K562 (cell line): ENCODE measurements at regions not wholly inside any gene's neighbourhood (a gene's known extent, or its start where the extent isn't known, plus 50 kb on each side); places are given as distances from the start of the nearest gene placed in this dataset.

Experiments used
- ATAC-seq: fragments of 200-7000 bp; cut with Tn5 transposase; 3 replicates; pipeline ENCODE4 v1.9.1; 2020; ENCODE audit warnings: moderate library complexity
- BruUV-seq: library from RNA; stranded (reverse); fragments of 400-500 nt; replicated peaks from 2 replicates; lab custom pipeline; 2021; lab: Mats Ljungman, UMichigan
- CTCF ChIA-PET: fragments of 300-600 bp; formaldehyde crosslinking; extraction: SDS; loops from one replicate; lab custom pipeline; 2021; ENCODE audit warnings: low intra/inter-chr PET ratio; lab: Yijun Ruan, JAX
- POLR2A ChIA-PET: fragments of 300-600, 350-650 bp; sonication (Branson Sonifier 250); formaldehyde crosslinking; extraction: SDS; loops from one replicate; lab custom pipeline; 2021; ENCODE audit warnings: antibody characterized with exemption, inconsistent platforms; lab: Yijun Ruan, JAX
- DNase-seq, 4 experiments: peaks; one replicate each; pipeline versions ENCODE4 v3.0.0 to v3.0.0-alpha.2; 2011 to 2018; ENCODE audit warnings: low spot score in 3 of 4, mixed read lengths in 3 of 4; ENCODE audit errors: extremely low read depth in 1 of 4
- FAIRE-seq: peaks from 2 replicates; lab custom pipeline; 2011; peaks lifted over from hg19 to GRCh38; lab: Jason Lieb, UNC
- H2AFZ ChIP-seq: 2 replicates; pipeline ENCODE4 v1.6.0; 2011; ENCODE audit warnings: low read depth, low read length, control low read depth, inconsistent platforms
- H3K27ac ChIP-seq: fragments of 200-600 bp; 3 replicates; pipeline ENCODE4 v1.8.0; 2011; ENCODE audit warnings: low read depth, mild to moderate bottlenecking, control low read depth, inconsistent platforms, low read length, moderate library complexity, mixed read lengths; ENCODE audit errors: extremely low read depth
- H3K27me3 ChIP-seq, 2 experiments: fragments of 300-600 bp in 1 of 2; 2 replicates in 1 of 2; 3 replicates in 1 of 2; pipeline versions ENCODE4 v1.6.0 to v1.8.0; 2011; ENCODE audit warnings: inconsistent platforms in 2 of 2, low read length in 2 of 2, mild to moderate bottlenecking in 1 of 2, mixed read lengths in 1 of 2, moderate library complexity in 1 of 2; ENCODE audit not compliant: control insufficient read depth in 2 of 2, insufficient read depth in 2 of 2
- H3K36me3 ChIP-seq: fragments of 300-600 bp; 3 replicates; pipeline ENCODE4 v1.8.0; 2011; ENCODE audit warnings: mild to moderate bottlenecking, low read length, inconsistent platforms; ENCODE audit not compliant: control insufficient read depth, insufficient read depth
- H3K4me1 ChIP-seq, 2 experiments: fragments of 200-600 bp in 1 of 2; replicated peaks in 1 of 2; 2 replicates in 1 of 2; 3 replicates in 1 of 2; pipeline versions ENCODE4 v1.5.1 to v1.8.0; 2011; ENCODE audit warnings: inconsistent platforms in 2 of 2, low read length in 2 of 2, mild to moderate bottlenecking in 1 of 2, mixed read lengths in 1 of 2, moderate library complexity in 1 of 2; ENCODE audit not compliant: control insufficient read depth in 2 of 2, insufficient read depth in 2 of 2
- H3K4me2 ChIP-seq: 2 replicates; pipeline ENCODE4 v1.6.1; 2011; ENCODE audit warnings: low read length, control low read depth, inconsistent platforms, mixed read lengths; ENCODE audit not compliant: insufficient read depth
- H3K4me3 ChIP-seq: fragments of 200-600 bp; sonication (generic), shearing (Covaris generic); 2 replicates; pipeline ENCODE4 v1.5.1; 2016; ENCODE audit warnings: control low read depth, inconsistent platforms
- H3K79me2 ChIP-seq: fragments of 200-600 bp; 3 replicates; pipeline ENCODE4 v1.8.0; 2011; ENCODE audit warnings: low read length, inconsistent platforms; ENCODE audit not compliant: control insufficient read depth, insufficient read depth
- H3K9ac ChIP-seq, 2 experiments: 2 replicates each; pipeline versions ENCODE4 v1.6.0 to v1.6.1; 2011; ENCODE audit warnings: low read depth in 2 of 2, low read length in 2 of 2, control low read depth in 1 of 2, inconsistent platforms in 1 of 2, mild to moderate bottlenecking in 1 of 2, mixed read lengths in 1 of 2; ENCODE audit not compliant: insufficient read depth in 1 of 2
- H3K9me1 ChIP-seq: one replicate; pipeline ENCODE4 v1.6.0; 2011; ENCODE audit warnings: inconsistent platforms, mild to moderate bottlenecking, low read length, moderate library complexity; ENCODE audit not compliant: control insufficient read depth, insufficient read depth
- H3K9me3 ChIP-seq: replicated peaks from 2 replicates; pipeline ENCODE4 v1.5.1; 2011; ENCODE audit warnings: low read depth, low read length, inconsistent platforms; ENCODE audit not compliant: control insufficient read depth, insufficient read depth
- H4K20me1 ChIP-seq: replicated peaks from 2 replicates; pipeline ENCODE4 v1.6.1; 2011; ENCODE audit warnings: low read length, inconsistent platforms, mixed read lengths; ENCODE audit not compliant: control insufficient read depth, insufficient read depth
- CBFB ChIP-seq: sonication (generic); formaldehyde crosslinking; IDR thresholded peaks from 2 replicates; pipeline ENCODE4 v1.4.0; 2020; ENCODE audit warnings: mild to moderate bottlenecking, missing genetic modification reagents
- MCM7 ChIP-seq, 2 experiments: fragments of 450-650 bp; IDR thresholded peaks; 2 replicates each; pipeline ENCODE4 v1.6.1; 2016 to 2018
- NFXL1 ChIP-seq: fragments of 450-650 bp; formaldehyde crosslinking; IDR thresholded peaks from 2 replicates; pipeline ENCODE4 v1.4.0; 2021; ENCODE audit warnings: mild to moderate bottlenecking
- NR2C1 ChIP-seq, 2 experiments: fragments of 450-650 bp; IDR thresholded peaks; 2 replicates each; pipeline ENCODE4 v1.6.1; 2017; ENCODE audit warnings: mild to moderate bottlenecking in 2 of 2, antibody characterized with exemption in 1 of 2, inconsistent platforms in 1 of 2, missing compliant biosample characterization in 1 of 2, missing genetic modification characterization in 1 of 2
- POLR2G ChIP-seq: fragments of 200-400 bp; formaldehyde crosslinking; IDR thresholded peaks from 2 replicates; pipeline ENCODE4 v1.6.1; 2017; ENCODE audit warnings: low read depth, mild to moderate bottlenecking, antibody characterized with exemption, low read length, moderate library complexity
- USF2 ChIP-seq: sonication (generic); formaldehyde crosslinking; IDR thresholded peaks from 2 replicates; pipeline ENCODE4 v1.5.0; 2020; ENCODE audit warnings: missing genetic modification reagents
- ZC3H11A ChIP-seq: IDR thresholded peaks from 2 replicates; pipeline ENCODE4 v1.6.1; 2012; ENCODE audit warnings: low read depth, low read length, improper control_type of control experiment
- WGBS: fragments of 100-300 bp; shearing (Covaris generic); methylation state at CpG from one replicate; pipeline ENCODE4 v1.1.6; 2016; ENCODE audit warnings: low coverage, mixed read lengths; ENCODE audit not compliant: insufficient coverage; ENCODE audit errors: missing lambda C conversion rate; 5-methylcytosine and 5-hydroxymethylcytosine counted together
- in situ Hi-C: fragments of 300-500 bp; cut with MboI; formaldehyde crosslinking; loops from 4 replicates; pipeline ENCODE4 v1.15.0; 2018; ENCODE audit warnings: inconsistent platforms, mixed read lengths
- intact Hi-C: fragments of 100-400 bp; cut with micrococcal nuclease; formaldehyde crosslinking; loops from 2 replicates; pipeline ENCODE4 v1.14.2; 2022

DNA sequence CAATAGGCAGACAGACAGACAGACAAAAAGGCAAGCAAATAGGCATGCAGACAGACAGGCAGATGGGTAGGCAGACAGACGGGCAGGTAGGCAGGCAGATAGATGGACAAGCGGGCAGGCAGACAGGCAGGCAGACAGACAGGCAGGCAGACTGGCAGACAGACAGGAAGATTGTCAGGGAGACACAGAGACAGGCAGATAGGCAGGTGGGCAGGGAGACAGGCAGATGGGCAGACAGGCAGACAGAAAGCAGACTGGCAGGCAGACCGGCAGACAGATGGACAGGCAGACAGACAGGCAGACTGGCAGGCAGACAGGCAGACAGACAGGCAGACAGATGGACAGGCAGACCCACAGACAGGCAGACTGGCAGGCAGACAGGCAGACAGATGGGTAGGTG is 70.3 kb upstream of the MYL10 start:
- POLR2A ChIA-PET = no interaction called here

DNA sequence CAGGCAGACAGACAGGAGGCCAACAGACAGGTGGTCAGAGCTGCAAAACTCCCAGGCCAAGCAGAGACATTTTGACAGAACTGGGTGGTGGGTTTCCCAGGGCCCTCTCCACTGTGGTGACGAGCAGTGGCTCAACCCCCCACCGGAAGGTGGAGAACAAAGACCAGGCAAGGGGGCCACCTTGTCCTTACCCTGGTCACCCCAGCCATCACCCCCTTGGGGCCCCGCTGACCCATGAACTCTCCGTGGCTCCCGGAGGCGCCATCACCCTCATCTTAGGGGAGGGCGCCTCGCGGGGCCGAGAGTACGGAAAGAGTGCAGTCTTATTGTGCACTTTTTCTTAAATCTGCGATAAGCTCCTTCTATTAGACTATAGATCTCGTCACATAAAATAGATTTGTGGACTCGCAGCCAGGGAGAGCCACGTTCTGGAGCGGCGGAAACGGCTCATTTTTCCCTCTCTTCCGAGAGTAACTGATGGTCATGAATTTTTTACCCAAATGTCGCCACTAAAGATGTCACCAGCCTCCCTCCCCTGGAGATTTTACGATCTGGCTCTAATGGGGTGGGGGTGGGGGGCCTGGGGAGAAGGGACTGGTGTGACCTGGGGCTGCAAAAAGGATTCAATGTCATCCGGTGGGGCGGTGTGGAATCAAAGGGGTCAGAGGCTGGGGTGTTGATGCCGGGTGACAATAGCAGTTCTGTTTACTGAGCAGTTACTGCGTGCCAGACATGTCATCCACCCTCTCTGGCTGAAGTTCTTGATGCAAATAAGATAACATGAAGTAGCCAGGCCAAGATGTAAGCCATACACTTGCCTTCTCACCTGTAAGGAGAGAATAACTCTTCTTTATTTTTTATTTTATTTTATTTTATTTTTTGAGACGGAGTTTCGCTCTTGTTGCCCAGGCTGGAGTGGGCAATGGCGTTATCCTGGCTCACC is 71.1 kb upstream of the MYL10 start:
- no peaks in the 10 kb centered on the region for H3K9me1 ChIP-seq
- H3K4me3 ChIP-seq = no peak overlapping the region
- intact Hi-C loops = loop anchor here (5.0 kb wide), 1 partner anchor 117 kb away; the partner anchor contains the start of gene CUX1
- no peak overlapping the region for H3K4me2 ChIP-seq
- FAIRE-seq = no peak
- no TSS peak for BruUV-seq
- H4K20me1 ChIP-seq = peaks cover 13% of the 10 kb centered on the region
- no peak overlapping the region for H2AFZ ChIP-seq
- CTCF ChIA-PET = interaction anchor here (0.6 kb wide), 1 partner anchor 34 kb away, joined by 3 read pairs; no protein-coding TSS in a partner anchor
- peak; percentile 32; the same call in 2 of the 3 replicates for ATAC-seq
- WGBS = 14% methylated on average over 27 of the region's 28 CpGs
- H3K27ac ChIP-seq = no peak overlapping the region
- H3K9me3 ChIP-seq = no peaks in the 10 kb centered on the region
- no peak for DNase-seq
- TF ChIP-seq USF2 (CRISPR knock-in tag) (no peak), NR2C1 (IDR thresholded peaks at IDR 0.05) (no peak), NR2C1 (tag; IDR thresholded peaks at IDR 0.05) (peak; percentile 36; the same call in 1 of the 2 replicates)
- POLR2A ChIA-PET = interaction anchor here (0.7 kb wide), 1 partner anchor 236 kb away, joined by 3 read pairs; no protein-coding TSS in a partner anchor
- in situ Hi-C loops = loop anchor here (10.0 kb wide), 1 partner anchor 535 kb away; no protein-coding TSS in a partner anchor
- H3K36me3 ChIP-seq = no peaks in the 10 kb centered on the region
- H3K4me1 ChIP-seq = peaks cover 0 to 7% of the 10 kb centered on the region in 2 experiments; a peak in 2 of 5 replicates
- H3K27me3 ChIP-seq = peaks cover 28 to 56% of the 10 kb centered on the region in 2 experiments
- no peaks in the 10 kb centered on the region for H3K79me2 ChIP-seq
- no peak overlapping the region; a peak in 1 of 4 replicates for H3K9ac ChIP-seq

More for the DNA sequence above, 70.3 kb upstream of the MYL10 start:
- WGBS = 2% methylated on average over 3 of the region's 3 CpGs
- ATAC-seq = no peak
- TF ChIP-seq POLR2G (no peak), CBFB (peak; percentile 36; the same call in 1 of the 2 replicates), ZC3H11A (no peak), MCM7 (IDR thresholded peaks at IDR 0.05) (0 out of 4 replicates have a peak, but pooled peaks of 1 of the 2 experiments have one; percentile 5), NFXL1 (CRISPR knock-in tag) (no peak)
- H3K9me1 ChIP-seq = no peaks in the 10 kb centered on the region
- H3K4me2 ChIP-seq = no peak overlapping the region
- peaks cover 13% of the 10 kb centered on the region for H4K20me1 ChIP-seq
- CTCF ChIA-PET = no interaction called here
- H3K79me2 ChIP-seq = no peaks in the 10 kb centered on the region
- no peak overlapping the region for H3K27ac ChIP-seq
- no peak overlapping the region for H3K4me3 ChIP-seq
- DNase-seq = no peak
- in situ Hi-C loops = loop anchor here (10.0 kb wide), 1 partner anchor 535 kb away; no protein-coding TSS in a partner anchor
- no peak for FAIRE-seq
- no peaks in the 10 kb centered on the region for H3K36me3 ChIP-seq
- no peak overlapping the region for H2AFZ ChIP-seq
- intact Hi-C loops = no loop called here
- no TSS peak for BruUV-seq
- peak overlapping the region in 1 of 2 experiments; percentile 76; a peak in 2 of 4 replicates for H3K9ac ChIP-seq
- no peaks in the 10 kb centered on the region for H3K9me3 ChIP-seq
- peaks cover 28 to 56% of the 10 kb centered on the region in 2 experiments for H3K27me3 ChIP-seq
- peaks cover 0 to 7% of the 10 kb centered on the region in 2 experiments; a peak in 2 of 5 replicates for H3K4me1 ChIP-seq
